CD4-positive, alpha-beta T cell (primary cell): ENCODE measurements at regions not wholly inside any gene's neighbourhood (a gene's known extent, or its start where the extent isn't known, plus 50 kb on each side); places are given as distances from the start of the nearest gene placed in this dataset.
A peak's percentile ranks its signal among the peaks of the same experiment; 100 is the strongest.

Source experiments
- ATAC-seq: fragments of 200-7000 bp; cut with Tn5 transposase; one replicate; pipeline ENCODE4 v1.10.0; 2022; ENCODE audit warnings: mild to moderate bottlenecking; ENCODE audit not compliant: poor library complexity
- CTCF ChIA-PET: fragments of 350-600 bp; sonication (Branson Sonifier 250); formaldehyde crosslinking; loops from one replicate; lab custom pipeline; 2021; ENCODE audit warnings: antibody characterized with exemption, inconsistent platforms; lab: Charles Lee
- POLR2A ChIA-PET: fragments of 350-600 bp; sonication (Branson Sonifier 250); formaldehyde crosslinking; loops from one replicate; lab custom pipeline; 2021; ENCODE audit warnings: antibody characterized with exemption, inconsistent platforms; lab: Charles Lee
- DNase-seq, 14 experiments: peaks; one replicate each; pipeline ENCODE4 v3.0.0-alpha.2; 2013 to 2020; ENCODE audit warnings: mixed read lengths in 2 of 14
- H3K27ac ChIP-seq, 2 donors: one replicate each; pipeline versions ENCODE4 v1.5.1 to v1.7.0; 2013; ENCODE audit warnings: low read length in 2 of 2, low read depth in 1 of 2, mild to moderate bottlenecking in 1 of 2
- H3K27me3 ChIP-seq, 2 experiments: 1 replicate in 1 of 2; 2 replicates in 1 of 2; pipeline versions ENCODE4 v1.6.1 to v1.7.0; 2013; ENCODE audit warnings: low read length in 2 of 2, control low read depth in 1 of 2, mild to moderate bottlenecking in 1 of 2, moderate library complexity in 1 of 2; ENCODE audit not compliant: insufficient read depth in 2 of 2, control insufficient read depth in 1 of 2
- H3K36me3 ChIP-seq: one replicate; pipeline ENCODE4 v1.6.1; 2013; ENCODE audit warnings: low read length, control low read depth; ENCODE audit not compliant: insufficient read depth
- H3K4me1 ChIP-seq: one replicate; pipeline ENCODE4 v1.6.1; 2013; ENCODE audit warnings: low read length, control low read depth; ENCODE audit not compliant: insufficient read depth
- H3K4me3 ChIP-seq: one replicate; pipeline ENCODE4 v1.5.1; 2013; ENCODE audit warnings: mild to moderate bottlenecking, low read length, moderate library complexity
- H3K9me3 ChIP-seq, 2 experiments: 1 replicate in 1 of 2; 2 replicates in 1 of 2; pipeline versions ENCODE4 v1.6.1 to v1.7.0; 2013; ENCODE audit warnings: low read length in 2 of 2, mild to moderate bottlenecking in 2 of 2, control low read depth in 1 of 2, moderate library complexity in 1 of 2; ENCODE audit not compliant: control insufficient read depth in 1 of 2, insufficient read depth in 1 of 2
- H3K27ac Mint-ChIP-seq: one replicate; pipeline ENCODE4 v1.8.0; 2020; ENCODE audit warnings: mixed read lengths
- H3K27me3 Mint-ChIP-seq: one replicate; pipeline ENCODE4 v1.8.0; 2021; ENCODE audit warnings: mixed read lengths
- H3K36me3 Mint-ChIP-seq: one replicate; pipeline ENCODE4 v1.8.0; 2021; ENCODE audit warnings: low read depth, mixed read lengths
- H3K4me1 Mint-ChIP-seq: one replicate; pipeline ENCODE4 v1.8.0; 2021; ENCODE audit warnings: low read depth, mixed read lengths
- H3K4me3 Mint-ChIP-seq: one replicate; pipeline ENCODE4 v1.8.0; 2020; ENCODE audit warnings: mild to moderate bottlenecking, mixed read lengths
- H3K9me3 Mint-ChIP-seq: one replicate; pipeline ENCODE4 v1.8.0; 2020; ENCODE audit warnings: mixed read lengths
- intact Hi-C, 2 experiments: fragments of 100-400 bp; cut with DNase I in 1 of 2; cut with micrococcal nuclease in 1 of 2; formaldehyde crosslinking; loops; one replicate each; pipeline versions ENCODE4 v1.15.1 to v1.9.0; 2023 to 2025; cut with DNase I, micrococcal nuclease
- TF ChIP-seq, protein P1 (sequence below): fragments of 200-600 bp; IDR thresholded peaks from one replicate; pipeline ENCODE4 v1.8.0; 2022; ENCODE audit warnings: antibody characterized with exemption, mild to moderate bottlenecking

DNA sequence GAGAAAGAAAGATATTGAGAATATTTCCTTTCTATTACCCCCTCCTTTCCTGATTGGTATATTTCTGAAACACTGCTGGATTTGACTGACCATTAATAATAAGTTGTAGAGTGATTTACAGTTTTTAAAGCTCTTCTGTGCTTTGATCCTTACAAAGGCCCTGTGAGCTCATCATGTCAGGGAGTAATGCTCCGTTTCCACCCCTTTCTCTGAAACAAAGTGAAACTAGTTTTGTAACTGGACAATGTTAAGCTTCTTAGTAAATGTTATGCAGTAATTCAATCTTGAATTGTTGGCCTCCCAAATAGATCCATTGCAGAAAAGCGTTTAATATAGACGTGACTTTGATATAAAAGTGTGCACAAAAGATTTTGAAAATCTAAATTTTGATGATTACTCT lies 190.1 kb upstream of the GNPDA2 start:
- Mint-ChIP-seq H3K36me3 (no peaks in the 10 kb centered on the region), H3K9me3 (peaks cover 2% of the 10 kb centered on the region), H3K4me1 (no peaks in the 10 kb centered on the region), H3K27ac (no peak overlapping the region), H3K4me3 (peak overlapping the region; percentile 23), H3K27me3 (no peaks in the 10 kb centered on the region)
- Histone ChIP-seq H3K27ac (no peak overlapping the region), H3K9me3 (no peaks in the 10 kb centered on the region), H3K4me1 (no peaks in the 10 kb centered on the region), H3K36me3 (no peaks in the 10 kb centered on the region), H3K27me3 (no peaks in the 10 kb centered on the region), H3K4me3 (no peak overlapping the region)
- ATAC-seq (no peak), DNase-seq (no peak)
- ChIA-PET POLR2A (no interaction called here), CTCF (no interaction called here)
- intact Hi-C loops = no loop called here
- TF ChIP-seq, protein P1, sequence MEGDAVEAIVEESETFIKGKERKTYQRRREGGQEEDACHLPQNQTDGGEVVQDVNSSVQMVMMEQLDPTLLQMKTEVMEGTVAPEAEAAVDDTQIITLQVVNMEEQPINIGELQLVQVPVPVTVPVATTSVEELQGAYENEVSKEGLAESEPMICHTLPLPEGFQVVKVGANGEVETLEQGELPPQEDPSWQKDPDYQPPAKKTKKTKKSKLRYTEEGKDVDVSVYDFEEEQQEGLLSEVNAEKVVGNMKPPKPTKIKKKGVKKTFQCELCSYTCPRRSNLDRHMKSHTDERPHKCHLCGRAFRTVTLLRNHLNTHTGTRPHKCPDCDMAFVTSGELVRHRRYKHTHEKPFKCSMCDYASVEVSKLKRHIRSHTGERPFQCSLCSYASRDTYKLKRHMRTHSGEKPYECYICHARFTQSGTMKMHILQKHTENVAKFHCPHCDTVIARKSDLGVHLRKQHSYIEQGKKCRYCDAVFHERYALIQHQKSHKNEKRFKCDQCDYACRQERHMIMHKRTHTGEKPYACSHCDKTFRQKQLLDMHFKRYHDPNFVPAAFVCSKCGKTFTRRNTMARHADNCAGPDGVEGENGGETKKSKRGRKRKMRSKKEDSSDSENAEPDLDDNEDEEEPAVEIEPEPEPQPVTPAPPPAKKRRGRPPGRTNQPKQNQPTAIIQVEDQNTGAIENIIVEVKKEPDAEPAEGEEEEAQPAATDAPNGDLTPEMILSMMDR = no peak

DNA sequence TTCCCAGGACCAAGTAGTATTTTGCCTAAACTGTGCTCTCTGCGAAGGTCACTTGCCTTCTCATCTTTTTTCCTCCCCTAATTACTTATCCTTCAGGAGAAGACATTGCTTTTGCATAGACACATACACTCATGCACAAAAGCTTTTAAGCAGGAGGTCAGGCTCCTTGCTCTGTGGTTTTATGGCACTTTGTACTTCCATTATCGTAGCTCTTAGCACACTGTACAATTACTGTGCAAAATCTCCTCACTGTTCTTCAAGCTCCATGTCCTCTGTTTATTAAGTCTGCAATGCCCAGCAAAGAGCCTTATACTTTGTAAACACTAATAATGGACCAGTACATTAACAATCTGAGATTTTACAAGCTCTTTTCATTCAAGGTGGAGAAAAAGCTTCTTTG lies 188.4 kb upstream of the GNPDA2 start:
- Mint-ChIP-seq H3K27me3 (no peaks in the 10 kb centered on the region), H3K27ac (no peak overlapping the region), H3K4me1 (no peaks in the 10 kb centered on the region), H3K36me3 (no peaks in the 10 kb centered on the region), H3K9me3 (peaks cover 2% of the 10 kb centered on the region), H3K4me3 (no peak overlapping the region)
- intact Hi-C loops = no loop called here
- TF ChIP-seq, protein P1 = no peak
- Histone ChIP-seq H3K4me3 (no peak overlapping the region), H3K9me3 (no peaks in the 10 kb centered on the region), H3K4me1 (no peaks in the 10 kb centered on the region), H3K27ac (no peak overlapping the region), H3K27me3 (no peaks in the 10 kb centered on the region), H3K36me3 (no peaks in the 10 kb centered on the region)
- ChIA-PET CTCF (no interaction called here), POLR2A (no interaction called here)
- ATAC-seq (no peak), DNase-seq (no peak)

DNA sequence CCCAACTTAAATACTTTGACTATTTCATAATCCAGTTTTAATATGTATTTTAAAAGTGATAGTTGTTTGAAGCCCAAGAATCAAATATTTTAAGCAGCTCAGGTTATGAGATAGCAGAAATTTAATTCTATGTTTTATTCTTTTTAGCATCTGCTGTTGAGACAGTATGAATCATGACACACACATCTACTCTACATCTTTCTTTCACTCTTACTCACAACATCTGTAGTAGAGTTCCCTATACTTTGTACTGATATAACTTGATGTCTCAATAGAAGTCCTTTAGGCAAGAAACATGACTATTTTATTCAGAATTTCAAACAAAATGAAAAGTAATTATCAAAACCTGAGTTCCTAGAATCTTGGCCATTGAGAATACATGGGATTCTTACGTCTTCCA lies 187.9 kb upstream of the GNPDA2 start:
- POLR2A ChIA-PET = no interaction called here
- H3K4me3 Mint-ChIP-seq = no peak overlapping the region
- Histone ChIP-seq H3K36me3 (no peaks in the 10 kb centered on the region), H3K27ac (no peak overlapping the region), H3K9me3 (no peaks in the 10 kb centered on the region), H3K27me3 (no peaks in the 10 kb centered on the region), H3K4me1 (no peaks in the 10 kb centered on the region), H3K4me3 (no peak overlapping the region)
- H3K36me3 Mint-ChIP-seq = no peaks in the 10 kb centered on the region
- no peaks in the 10 kb centered on the region for H3K27me3 Mint-ChIP-seq
- ATAC-seq (no peak), DNase-seq (no peak)
- H3K9me3 Mint-ChIP-seq = peaks cover 2% of the 10 kb centered on the region
- intact Hi-C loops = no loop called here
- no peak overlapping the region for H3K27ac Mint-ChIP-seq
- CTCF ChIA-PET = no interaction called here
- TF ChIP-seq, protein P1 = no peak
- H3K4me1 Mint-ChIP-seq = no peaks in the 10 kb centered on the region
